Gastroesophageal sphincter (tissue), 4 donors: ENCODE measurements at regions not wholly inside any gene's neighbourhood (a gene's known extent, or its start where the extent isn't known, plus 50 kb on each side); places are given as distances from the start of the nearest gene placed in this dataset.

Source experiments
- ATAC-seq: fragments of 150-250 bp; one replicate; pipeline ENCODE4 v1.9.1; 2016; ENCODE audit warnings: mild to moderate bottlenecking, moderate library complexity
- H3K27ac ChIP-seq, 4 donors: fragments of 200-600 bp; sonication (generic) in 3 of 4; 1 replicate in 3 of 4; 2 replicates in 1 of 4; pipeline ENCODE4 v1.5.1; 2016 to 2019
- H3K27me3 ChIP-seq: fragments of 200-600 bp; sonication (generic); one replicate; pipeline ENCODE4 v1.5.1; 2019
- H3K36me3 ChIP-seq, 2 donors: fragments of 200-600 bp; sonication (generic); one replicate each; pipeline ENCODE4 v1.5.1; 2019; ENCODE audit warnings: control low read depth in 1 of 2
- H3K4me1 ChIP-seq, 3 donors: fragments of 200-600 bp; sonication (generic); 1 replicate in 2 of 3; 2 replicates in 1 of 3; pipeline ENCODE4 v1.5.1; 2016 to 2019; ENCODE audit warnings: control low read depth in 2 of 3
- H3K4me3 ChIP-seq, 2 donors: fragments of 200-600 bp; sonication (generic); one replicate each; pipeline ENCODE4 v1.5.1; 2019; ENCODE audit warnings: mild to moderate bottlenecking in 1 of 2, moderate library complexity in 1 of 2
- H3K9me3 ChIP-seq, 3 donors: fragments of 200-600 bp; sonication (generic); one replicate each; pipeline ENCODE4 v1.5.1; 2017 to 2019; ENCODE audit warnings: control low read depth in 2 of 3
- EP300 ChIP-seq: sonication (generic); formaldehyde crosslinking; IDR thresholded peaks from one replicate; pipeline ENCODE4 v1.6.1; 2017; ENCODE audit warnings: antibody characterized with exemption, mild to moderate bottlenecking
- POLR2A ChIP-seq, 2 donors: fragments of 450-650 bp; IDR thresholded peaks; one replicate each; pipeline ENCODE4 v1.6.1; 2017; ENCODE audit warnings: antibody characterized with exemption in 2 of 2, mild to moderate bottlenecking in 2 of 2, moderate library complexity in 1 of 2
- POLR2AphosphoS5 ChIP-seq: sonication (generic); formaldehyde crosslinking; IDR thresholded peaks from one replicate; pipeline ENCODE4 v1.6.1; 2017; ENCODE audit warnings: antibody characterized with exemption
- WGBS, 2 donors: methylation state at CpG; one replicate each; pipeline ENCODE4 v1.1.5; 2018; ENCODE audit warnings: low coverage in 1 of 2; 5-methylcytosine and 5-hydroxymethylcytosine counted together
- TF ChIP-seq, protein P1 (sequence below), 4 experiments: fragments of 200-600 bp in 2 of 4; fragments of 450-650 bp in 2 of 4; sonication (generic) in 1 of 4; IDR thresholded peaks; one replicate each; pipeline ENCODE4 v1.5.1; 2017 to 2019; ENCODE audit warnings: antibody characterized with exemption in 4 of 4, mild to moderate bottlenecking in 2 of 4, moderate library complexity in 2 of 4

- Histone ChIP-seq H3K4me1 (no peaks in the 10 kb centered on the region), H3K27me3 (no peaks in the 10 kb centered on the region), H3K36me3 (no peaks in the 10 kb centered on the region), H3K9me3 (no peaks in the 10 kb centered on the region), H3K27ac (no peak overlapping the region), H3K4me3 (no peak overlapping the region)
- WGBS, 2 donors = 85 to 100% methylated on average over 1 to 7 of the region's 7 CpGs
- no peak for TF ChIP-seq POLR2AphosphoS5
- no peak for TF ChIP-seq POLR2A (IDR thresholded peaks at IDR 0.05)
- TF ChIP-seq, protein P1, sequence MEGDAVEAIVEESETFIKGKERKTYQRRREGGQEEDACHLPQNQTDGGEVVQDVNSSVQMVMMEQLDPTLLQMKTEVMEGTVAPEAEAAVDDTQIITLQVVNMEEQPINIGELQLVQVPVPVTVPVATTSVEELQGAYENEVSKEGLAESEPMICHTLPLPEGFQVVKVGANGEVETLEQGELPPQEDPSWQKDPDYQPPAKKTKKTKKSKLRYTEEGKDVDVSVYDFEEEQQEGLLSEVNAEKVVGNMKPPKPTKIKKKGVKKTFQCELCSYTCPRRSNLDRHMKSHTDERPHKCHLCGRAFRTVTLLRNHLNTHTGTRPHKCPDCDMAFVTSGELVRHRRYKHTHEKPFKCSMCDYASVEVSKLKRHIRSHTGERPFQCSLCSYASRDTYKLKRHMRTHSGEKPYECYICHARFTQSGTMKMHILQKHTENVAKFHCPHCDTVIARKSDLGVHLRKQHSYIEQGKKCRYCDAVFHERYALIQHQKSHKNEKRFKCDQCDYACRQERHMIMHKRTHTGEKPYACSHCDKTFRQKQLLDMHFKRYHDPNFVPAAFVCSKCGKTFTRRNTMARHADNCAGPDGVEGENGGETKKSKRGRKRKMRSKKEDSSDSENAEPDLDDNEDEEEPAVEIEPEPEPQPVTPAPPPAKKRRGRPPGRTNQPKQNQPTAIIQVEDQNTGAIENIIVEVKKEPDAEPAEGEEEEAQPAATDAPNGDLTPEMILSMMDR (IDR thresholded peaks at IDR 0.05) = no peak
- TF ChIP-seq EP300 = no peak
- no peak for ATAC-seq
These were observed 429.1 kb downstream of the RPS24 start for GRCh38 chr10:78462726-78463228.

DNA sequence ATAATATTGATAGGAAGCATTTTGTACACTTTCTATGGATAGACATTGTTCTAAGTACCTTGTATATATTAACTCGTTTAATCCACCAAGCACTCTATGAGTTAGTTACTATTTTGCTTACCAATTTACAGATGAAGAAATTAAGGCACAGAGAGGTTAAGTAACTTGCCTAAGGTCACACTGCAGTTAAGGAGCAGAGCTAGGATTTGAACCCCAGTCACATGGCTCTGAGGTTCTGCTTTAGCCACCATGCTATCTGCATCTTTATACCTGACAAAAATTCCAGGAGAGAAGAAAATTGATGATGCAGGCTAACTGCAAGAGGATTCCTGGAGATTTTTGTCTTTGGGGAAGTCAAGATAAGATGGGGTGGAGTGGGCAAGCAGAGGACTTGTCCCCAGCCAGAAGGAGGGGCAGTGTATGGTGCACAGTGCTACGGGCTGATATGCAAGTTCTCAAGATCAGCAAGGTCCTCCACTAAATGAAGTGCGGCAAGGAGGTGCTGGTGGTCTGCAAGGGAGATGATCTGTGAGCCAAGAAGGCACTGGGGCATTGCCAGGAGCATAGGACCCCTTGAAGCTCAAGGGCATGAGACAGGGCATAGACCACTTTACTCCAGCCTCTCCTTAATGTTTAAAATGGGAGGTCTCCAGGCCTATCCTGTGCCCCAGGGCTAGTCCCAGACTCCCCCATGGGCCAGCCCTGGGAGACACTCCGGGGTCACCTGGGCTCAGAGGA is 430.6 kb downstream of the RPS24 start:
- H3K4me1 ChIP-seq = no peaks in the 10 kb centered on the region
- 74 to 80% methylated on average over 2 to 3 of the region's 4 CpGs for WGBS, 2 donors
- no peaks in the 10 kb centered on the region for H3K27me3 ChIP-seq
- no peaks in the 10 kb centered on the region for H3K9me3 ChIP-seq
- TF ChIP-seq EP300 (no peak), POLR2A (IDR thresholded peaks at IDR 0.05) (no peak), POLR2AphosphoS5 (no peak)
- TF ChIP-seq, protein P1 (IDR thresholded peaks at IDR 0.05) = no peak
- H3K4me3 ChIP-seq = no peak overlapping the region
- no peak for ATAC-seq
- no peak overlapping the region for H3K27ac ChIP-seq
- H3K36me3 ChIP-seq = no peaks in the 10 kb centered on the region

- Histone ChIP-seq H3K27me3 (no peaks in the 10 kb centered on the region), H3K4me3 (no peak overlapping the region), H3K36me3 (no peaks in the 10 kb centered on the region), H3K9me3 (no peaks in the 10 kb centered on the region), H3K4me1 (peaks cover 0 to 3% (median 0%) of the 10 kb centered on the region in 3 donors), H3K27ac (no peak overlapping the region)
- TF ChIP-seq EP300 (no peak), POLR2A (IDR thresholded peaks at IDR 0.05) (no peak), POLR2AphosphoS5 (no peak)
- TF ChIP-seq, protein P1 (IDR thresholded peaks at IDR 0.05) = no peak
- ATAC-seq = no peak
- 64% methylated on average over 9 of the region's 13 CpGs; no CpG with 5 or more reads in 1 of the 2 donors for WGBS, 2 donors
These were observed 431.2 kb downstream of the RPS24 start for GRCh38 chr10:78464856-78465267.

DNA sequence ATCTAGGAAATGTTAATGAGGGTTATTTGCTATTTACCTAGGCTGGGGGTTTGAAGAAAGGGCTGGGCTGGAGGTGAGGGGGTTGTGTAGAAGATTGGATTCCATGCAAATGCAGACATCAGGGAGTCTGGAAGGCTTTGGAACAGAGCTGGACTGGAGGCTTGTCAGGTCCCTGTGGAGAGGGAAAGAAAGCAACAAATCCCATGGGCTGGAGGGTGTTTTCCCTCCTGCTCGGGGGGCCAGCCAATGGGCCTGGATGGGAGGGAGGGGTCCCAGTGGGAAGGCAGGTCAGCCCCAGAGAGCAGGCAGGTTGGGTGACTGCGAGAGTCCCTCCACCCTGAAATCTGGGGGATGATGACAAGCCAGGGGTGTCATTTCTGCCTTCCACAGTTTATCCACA is 431.8 kb downstream of the RPS24 start:
- Histone ChIP-seq H3K9me3 (no peaks in the 10 kb centered on the region), H3K27ac (no peak overlapping the region), H3K36me3 (no peaks in the 10 kb centered on the region), H3K4me1 (peaks cover 0 to 9% (median 2%) of the 10 kb centered on the region in 3 donors), H3K27me3 (no peaks in the 10 kb centered on the region), H3K4me3 (no peak overlapping the region)
- TF ChIP-seq POLR2A (IDR thresholded peaks at IDR 0.05) (no peak), EP300 (no peak), POLR2AphosphoS5 (no peak)
- TF ChIP-seq, protein P1 (IDR thresholded peaks at IDR 0.05) = no peak
- WGBS, 2 donors = 63 to 83% methylated on average over 1 of the region's 2 CpGs
- ATAC-seq = no peak
